Mammary epithelial cell (primary cell): ENCODE measurements at regions not wholly inside any gene's neighbourhood (a gene's known extent, or its start where the extent isn't known, plus 50 kb on each side); places are given as distances from the start of the nearest gene placed in this dataset.

ENCODE experiments used
- EZH2 ChIP-seq: IDR thresholded peaks from 2 replicates; pipeline ENCODE4 v1.6.1; 2012; ENCODE audit warnings: low read length, inconsistent platforms, borderline replicate concordance
- TF ChIP-seq, protein P1 (sequence below), 2 donors: IDR thresholded peaks in 1 of 2; conservative IDR thresholded peaks in 1 of 2; 2 replicates each; pipeline ENCODE4 v1.5.1; 2011 to 2012; ENCODE audit warnings: inconsistent platforms in 2 of 2, low read length in 2 of 2, mild to moderate bottlenecking in 2 of 2, control low read depth in 1 of 2, low read depth in 1 of 2; ENCODE audit not compliant: insufficient read depth in 1 of 2; ENCODE audit errors: extremely low read depth in 1 of 2

DNA sequence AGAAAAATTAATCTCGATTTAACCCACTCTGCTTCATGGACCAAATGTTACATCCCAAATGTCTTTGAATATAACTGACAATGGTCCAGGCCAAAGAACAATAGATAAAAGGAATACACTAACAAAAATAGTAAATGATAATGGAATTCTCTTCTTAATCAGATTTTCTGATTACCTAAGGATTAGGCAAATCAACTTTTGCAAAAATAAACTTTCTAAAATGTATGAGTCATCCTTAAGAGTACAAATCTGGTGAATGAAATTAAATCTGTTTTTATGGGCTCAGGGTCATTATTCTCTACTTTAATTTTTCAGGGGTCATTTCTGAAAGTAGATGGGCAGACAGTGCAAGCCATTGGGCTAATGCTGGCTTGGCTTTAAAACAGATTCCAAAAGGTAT is 102.1 kb upstream of the FAM13C start:
- TF ChIP-seq, protein P1, sequence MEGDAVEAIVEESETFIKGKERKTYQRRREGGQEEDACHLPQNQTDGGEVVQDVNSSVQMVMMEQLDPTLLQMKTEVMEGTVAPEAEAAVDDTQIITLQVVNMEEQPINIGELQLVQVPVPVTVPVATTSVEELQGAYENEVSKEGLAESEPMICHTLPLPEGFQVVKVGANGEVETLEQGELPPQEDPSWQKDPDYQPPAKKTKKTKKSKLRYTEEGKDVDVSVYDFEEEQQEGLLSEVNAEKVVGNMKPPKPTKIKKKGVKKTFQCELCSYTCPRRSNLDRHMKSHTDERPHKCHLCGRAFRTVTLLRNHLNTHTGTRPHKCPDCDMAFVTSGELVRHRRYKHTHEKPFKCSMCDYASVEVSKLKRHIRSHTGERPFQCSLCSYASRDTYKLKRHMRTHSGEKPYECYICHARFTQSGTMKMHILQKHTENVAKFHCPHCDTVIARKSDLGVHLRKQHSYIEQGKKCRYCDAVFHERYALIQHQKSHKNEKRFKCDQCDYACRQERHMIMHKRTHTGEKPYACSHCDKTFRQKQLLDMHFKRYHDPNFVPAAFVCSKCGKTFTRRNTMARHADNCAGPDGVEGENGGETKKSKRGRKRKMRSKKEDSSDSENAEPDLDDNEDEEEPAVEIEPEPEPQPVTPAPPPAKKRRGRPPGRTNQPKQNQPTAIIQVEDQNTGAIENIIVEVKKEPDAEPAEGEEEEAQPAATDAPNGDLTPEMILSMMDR (conservative IDR thresholded peaks at IDR 0.05 in 1 of 2, IDR thresholded peaks at IDR 0.05 in 1 of 2; ENCODE audit: extremely low read depth in 1 of 2, insufficient read depth in 1 of 2, low read depth in 1 of 2, low read length in 2 of 2) = no peak
- TF ChIP-seq EZH2 = no peak
